Tibial nerve (tissue), 4 donors: ENCODE measurements at regions not wholly inside any gene's neighbourhood (a gene's known extent, or its start where the extent isn't known, plus 50 kb on each side); places are given as distances from the start of the nearest gene placed in this dataset.

Source experiments
- DNase-seq, 2 donors: peaks; one replicate each; pipeline ENCODE4 v3.0.0-alpha.2; 2019; ENCODE audit warnings: low spot score in 2 of 2
- H3K27ac ChIP-seq, 4 donors: fragments of 200-600 bp; sonication (generic) in 3 of 4; one replicate each; pipeline ENCODE4 v1.5.1; 2017 to 2019; ENCODE audit warnings: mild to moderate bottlenecking in 1 of 4
- H3K27me3 ChIP-seq, 2 donors: fragments of 200-600 bp; sonication (generic) in 1 of 2; one replicate each; pipeline versions ENCODE4 v1.5.1 to v1.6.0; 2017 to 2019
- H3K36me3 ChIP-seq, 3 donors: fragments of 200-600 bp; sonication (generic); one replicate each; pipeline ENCODE4 v1.5.1; 2018 to 2019
- H3K4me1 ChIP-seq, 4 donors: fragments of 200-600 bp; sonication (generic) in 3 of 4; one replicate each; pipeline ENCODE4 v1.5.1; 2017 to 2019
- H3K4me3 ChIP-seq, 4 donors: fragments of 200-600 bp; sonication (generic) in 3 of 4; one replicate each; pipeline ENCODE4 v1.5.1; 2017 to 2019; ENCODE audit warnings: mild to moderate bottlenecking in 1 of 4, moderate library complexity in 1 of 4
- H3K9me3 ChIP-seq, 4 donors: fragments of 200-600 bp; sonication (generic) in 3 of 4; one replicate each; pipeline ENCODE4 v1.5.1; 2017 to 2019
- CTCF ChIP-seq, 5 experiments: fragments of 200-600 bp in 3 of 5; fragments of 450-650 bp in 2 of 5; sonication (generic) in 3 of 5; IDR thresholded peaks; one replicate each; pipeline ENCODE4 v1.5.1; 2016 to 2019; ENCODE audit warnings: antibody characterized with exemption in 5 of 5, mild to moderate bottlenecking in 3 of 5, moderate library complexity in 2 of 5
- EP300 ChIP-seq, 2 donors: sonication (generic); formaldehyde crosslinking; IDR thresholded peaks; one replicate each; pipeline ENCODE4 v1.6.1; 2017; ENCODE audit warnings: antibody characterized with exemption in 2 of 2, mild to moderate bottlenecking in 1 of 2
- POLR2A ChIP-seq, 2 donors: fragments of 450-650 bp; IDR thresholded peaks; one replicate each; pipeline ENCODE4 v1.6.1; 2017; ENCODE audit warnings: antibody characterized with exemption in 2 of 2, mild to moderate bottlenecking in 2 of 2, moderate library complexity in 2 of 2
- WGBS, 2 donors: methylation state at CpG; one replicate each; pipeline ENCODE4 v1.1.5; 2018; 5-methylcytosine and 5-hydroxymethylcytosine counted together

GRCh38 chr14:103257211-103257962 is 76.7 kb upstream of the EIF5 start:
- Histone ChIP-seq H3K27ac (no peak overlapping the region), H3K27me3 (no peaks in the 10 kb centered on the region), H3K36me3 (no peaks in the 10 kb centered on the region), H3K4me3 (no peak overlapping the region), H3K4me1 (peaks cover 0 to 15% (median 0%) of the 10 kb centered on the region in 4 donors), H3K9me3 (no peaks in the 10 kb centered on the region)
- 89 to 93% methylated on average over 4 of the region's 4 CpGs for WGBS, 2 donors
- no peak for TF ChIP-seq EP300 (IDR thresholded peaks at IDR 0.05)
- TF ChIP-seq POLR2A (IDR thresholded peaks at IDR 0.05), result no peak
- TF ChIP-seq CTCF (IDR thresholded peaks at IDR 0.05), result no peak
- DNase-seq, result no peak

- no peaks in the 10 kb centered on the region for H3K27me3 ChIP-seq
- H3K36me3 ChIP-seq, result no peaks in the 10 kb centered on the region
- no peaks in the 10 kb centered on the region for H3K9me3 ChIP-seq
- no peak overlapping the region for H3K4me3 ChIP-seq
- no peak overlapping the region for H3K27ac ChIP-seq
- TF ChIP-seq EP300 (IDR thresholded peaks at IDR 0.05) (no peak), POLR2A (IDR thresholded peaks at IDR 0.05) (no peak), CTCF (IDR thresholded peaks at IDR 0.05) (no peak)
- 76 to 81% methylated on average over 8 to 12 of the region's 12 CpGs for WGBS, 2 donors
- H3K4me1 ChIP-seq, result peaks cover 0 to 15% (median 0%) of the 10 kb centered on the region in 4 donors
- DNase-seq, result no peak
Observed at GRCh38 chr14:103258211-103258610, 75.8 kb upstream of the EIF5 start.

DNA sequence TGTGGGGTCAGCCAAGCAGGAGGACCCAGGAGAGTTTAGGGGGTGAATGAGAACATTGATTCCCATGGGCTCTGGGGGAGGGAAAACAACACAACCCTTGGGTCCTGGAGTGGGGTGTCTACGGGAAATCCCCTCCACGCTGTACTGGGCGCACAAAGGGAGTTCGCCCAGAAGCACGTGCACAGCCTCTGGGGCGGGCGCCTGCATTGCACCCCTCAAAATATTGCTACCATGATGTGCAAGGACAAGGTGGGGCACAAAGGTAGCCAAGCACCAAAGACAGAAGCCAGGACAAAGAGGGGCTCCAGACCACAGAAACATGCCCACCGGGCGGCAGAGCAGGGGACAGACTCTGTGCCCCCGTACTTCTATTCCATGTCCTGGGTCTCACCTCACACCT is 74.9 kb upstream of the EIF5 start:
- no peaks in the 10 kb centered on the region for H3K9me3 ChIP-seq
- no peak for TF ChIP-seq EP300 (IDR thresholded peaks at IDR 0.05)
- WGBS, 2 donors, result 68 to 71% methylated on average over 10 of the region's 10 CpGs

DNA sequence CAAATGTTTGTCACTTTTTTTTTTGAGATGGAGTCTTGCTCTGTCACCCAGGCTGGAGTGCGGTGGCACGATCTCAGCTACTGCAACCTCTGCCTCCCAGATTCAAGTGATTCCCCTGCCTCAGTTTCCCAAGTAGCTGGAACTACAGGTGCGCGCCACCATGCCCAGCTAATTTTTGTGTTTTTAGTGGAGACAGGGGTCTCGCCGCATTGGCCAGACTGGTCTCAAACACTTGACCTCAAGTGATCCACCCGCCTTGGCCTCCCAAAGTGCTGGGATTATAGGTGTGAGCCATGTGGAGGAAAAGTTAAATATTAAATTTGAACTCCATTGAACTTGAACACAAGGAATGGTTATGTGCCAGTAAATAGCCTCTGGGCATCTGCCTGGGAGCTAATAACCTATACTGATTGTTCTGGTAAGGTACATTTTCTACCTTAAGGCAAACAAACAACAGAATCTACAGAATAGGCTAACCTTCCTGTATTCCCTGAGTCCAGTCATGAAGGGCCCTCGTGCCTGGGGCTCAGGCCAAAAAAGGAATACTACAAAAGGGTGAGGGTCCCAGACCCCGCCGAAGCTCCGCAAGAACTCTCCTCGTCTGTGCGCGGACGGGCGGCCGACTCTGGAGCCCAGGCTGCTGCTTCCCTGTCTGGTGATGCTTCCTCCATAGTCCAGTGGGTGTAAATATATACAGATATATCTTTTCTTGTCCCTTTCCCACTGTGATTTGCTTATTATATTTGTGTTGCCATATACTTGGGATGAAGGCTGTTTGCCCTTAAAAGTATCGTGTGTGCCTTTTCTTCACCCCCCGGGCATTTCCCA is 74.0 kb upstream of the EIF5 start:
- Histone ChIP-seq H3K27ac (peak overlapping the region in 3 of 4 donors; percentile 69 to 83 (median 77)), H3K4me3 (peak overlapping the region; percentile 40 to 57 (median 48)), H3K4me1 (peaks cover 0 to 15% (median 0%) of the 10 kb centered on the region in 4 donors), H3K9me3 (no peaks in the 10 kb centered on the region), H3K36me3 (no peaks in the 10 kb centered on the region), H3K27me3 (no peaks in the 10 kb centered on the region)
- no peak for TF ChIP-seq CTCF (IDR thresholded peaks at IDR 0.05)
- no peak for TF ChIP-seq POLR2A (IDR thresholded peaks at IDR 0.05)
- no peak for TF ChIP-seq EP300 (IDR thresholded peaks at IDR 0.05)
- DNase-seq, result no peak
- WGBS, 2 donors, result 58 to 63% methylated on average over 18 to 19 of the region's 19 CpGs

More for the DNA sequence above, 74.9 kb upstream of the EIF5 start:
- no peak overlapping the region for H3K27ac ChIP-seq
- H3K4me3 ChIP-seq, result no peak overlapping the region
- DNase-seq, result no peak
- peaks cover 0 to 15% (median 0%) of the 10 kb centered on the region in 4 donors for H3K4me1 ChIP-seq
- no peaks in the 10 kb centered on the region for H3K36me3 ChIP-seq
- no peaks in the 10 kb centered on the region for H3K27me3 ChIP-seq

- WGBS, 2 donors, result 0 to 2% methylated on average over 9 of the region's 9 CpGs
- peak in 1 of 2 donors; percentile 32 for DNase-seq
- Histone ChIP-seq H3K36me3 (no peaks in the 10 kb centered on the region), H3K27me3 (no peaks in the 10 kb centered on the region), H3K27ac (peak overlapping the region in 3 of 4 donors; percentile 69 to 83 (median 77)), H3K4me1 (peaks cover 0 to 15% (median 0%) of the 10 kb centered on the region in 4 donors), H3K9me3 (no peaks in the 10 kb centered on the region), H3K4me3 (peak overlapping the region; percentile 40 to 57 (median 48))
- no peak for TF ChIP-seq CTCF (IDR thresholded peaks at IDR 0.05)
- TF ChIP-seq EP300 (IDR thresholded peaks at IDR 0.05), result peak in 1 of 2 donors; percentile 33
Observed at GRCh38 chr14:103260629-103261124, 73.4 kb upstream of the EIF5 start.
